ENCODE measurements at regions not wholly inside any gene's neighbourhood (a gene's known extent, or its start where the extent isn't known, plus 50 kb on each side); places are given as distances from the start of the nearest gene placed in this dataset.

- TF ChIP-seq POLR2A (IDR thresholded peaks at IDR 0.05) (no peak), CTCF (IDR thresholded peaks at IDR 0.05) (no peak)
Measured at GRCh38 chr6:81073318-81073717, 679.2 kb downstream of the TENT5A start.
